Activated naive CD4-positive, alpha-beta T cell treated with anti-CD3 and anti-CD28 coated beads, Interleukin-2, amount 50 U/mL, for 24 hours (primary cell): ENCODE measurements at regions not wholly inside any gene's neighbourhood (a gene's known extent, or its start where the extent isn't known, plus 50 kb on each side); places are given as distances from the start of the nearest gene placed in this dataset.
"Not testable (repeated sequence)": the region's sequence is repeated elsewhere in the genome, so short reads cannot be mapped to it uniquely, and the experiment has no call there.

Experiments used
- H3K27ac Mint-ChIP-seq: one replicate; pipeline ENCODE4 v1.8.0; 2021; ENCODE audit warnings: mild to moderate bottlenecking, mixed read lengths
- H3K27me3 Mint-ChIP-seq: one replicate; pipeline ENCODE4 v1.8.0; 2021; ENCODE audit warnings: mixed read lengths
- H3K36me3 Mint-ChIP-seq: one replicate; pipeline ENCODE4 v1.8.0; 2021; ENCODE audit warnings: mixed read lengths
- H3K4me1 Mint-ChIP-seq: one replicate; pipeline ENCODE4 v1.8.0; 2021; ENCODE audit warnings: mixed read lengths
- H3K4me3 Mint-ChIP-seq: one replicate; pipeline ENCODE4 v1.8.0; 2021; ENCODE audit warnings: mild to moderate bottlenecking, mixed read lengths
- H3K9me3 Mint-ChIP-seq: one replicate; pipeline ENCODE4 v1.8.0; 2021; ENCODE audit warnings: mixed read lengths

DNA sequence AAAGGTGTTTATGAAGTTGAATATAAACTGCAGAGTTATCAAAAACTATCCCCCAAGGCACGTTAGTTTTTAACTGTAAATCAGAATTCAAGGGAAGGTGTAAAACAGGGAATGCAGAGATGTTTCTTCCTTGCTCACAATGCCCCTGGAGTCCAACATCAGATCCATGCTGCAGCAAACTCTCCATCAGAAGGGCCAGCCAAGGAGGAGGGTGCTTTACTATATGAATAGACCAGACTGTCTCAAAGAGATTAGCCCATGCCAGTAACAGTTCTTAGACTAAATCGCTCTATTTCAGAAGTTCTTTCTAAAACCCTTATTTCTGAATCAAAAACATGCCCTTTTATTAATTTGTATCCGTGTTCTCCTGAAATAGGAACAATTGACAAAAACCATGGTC lies 362.8 kb upstream of the RPS23 start:
- H3K9me3 Mint-ChIP-seq = no peaks in the 10 kb centered on the region
- no peak overlapping the region for H3K4me3 Mint-ChIP-seq
- H3K27me3 Mint-ChIP-seq = no peaks in the 10 kb centered on the region
- H3K27ac Mint-ChIP-seq = no peak overlapping the region
- no peaks in the 10 kb centered on the region for H3K4me1 Mint-ChIP-seq
- H3K36me3 Mint-ChIP-seq = no peaks in the 10 kb centered on the region

DNA sequence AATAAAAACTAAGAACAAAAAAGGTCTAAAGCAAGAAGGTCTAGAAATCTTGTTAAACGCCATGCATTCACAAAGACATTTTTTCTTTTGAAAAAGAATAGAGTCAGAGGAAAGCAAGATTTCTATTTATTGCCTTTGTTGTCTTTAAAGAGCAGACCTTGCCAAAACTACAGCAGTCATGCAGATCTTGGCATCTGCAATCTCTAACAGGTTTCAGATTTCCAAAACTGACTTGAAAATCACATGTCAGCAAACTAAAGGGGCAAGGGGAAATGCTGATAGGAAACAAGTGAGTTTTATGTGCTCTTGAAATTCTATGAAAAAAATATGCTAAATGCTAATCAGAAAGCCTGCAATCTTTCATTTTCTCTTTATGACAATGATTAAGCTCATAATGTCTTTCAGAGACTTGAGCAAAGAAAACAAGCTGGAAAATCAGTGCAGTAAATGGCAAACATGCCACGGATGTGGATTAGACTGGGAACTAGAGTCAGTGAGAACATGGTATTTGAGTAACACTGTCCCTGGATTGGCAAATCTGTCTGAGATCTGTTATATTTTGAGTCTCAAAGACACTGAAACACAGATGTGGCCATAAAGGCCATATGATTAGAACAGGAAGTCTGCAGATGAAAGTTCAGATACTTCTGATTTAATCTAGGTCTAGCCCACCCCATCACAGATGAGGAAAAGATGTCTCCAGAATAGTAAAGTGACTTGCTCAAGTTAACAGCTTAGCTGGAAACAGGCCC lies 361.4 kb upstream of the RPS23 start:
- no peaks in the 10 kb centered on the region for H3K36me3 Mint-ChIP-seq
- H3K4me1 Mint-ChIP-seq = no peaks in the 10 kb centered on the region
- H3K4me3 Mint-ChIP-seq = no peak overlapping the region
- no peaks in the 10 kb centered on the region for H3K27me3 Mint-ChIP-seq
- no peaks in the 10 kb centered on the region for H3K9me3 Mint-ChIP-seq
- H3K27ac Mint-ChIP-seq = no peak overlapping the region

DNA sequence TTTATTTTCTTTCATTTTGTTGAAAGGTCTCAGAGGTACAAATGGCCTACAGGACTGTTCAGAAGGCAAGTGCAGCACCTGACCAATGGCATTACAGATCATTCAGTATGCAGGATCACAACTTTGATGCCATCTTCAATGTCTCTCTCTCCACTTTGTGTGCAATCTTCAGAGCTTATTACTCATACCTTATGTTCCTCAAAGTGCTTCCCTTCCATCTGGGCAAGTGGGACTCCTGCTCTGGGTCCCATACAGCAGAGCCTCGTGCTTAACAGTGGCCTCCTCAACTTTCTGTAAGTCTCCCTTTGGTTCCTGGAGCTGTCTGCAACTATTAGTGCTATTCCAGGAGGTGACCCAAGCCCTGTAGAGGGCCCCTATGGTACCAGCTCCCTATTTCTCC lies 358.4 kb upstream of the RPS23 start:
- H3K36me3 Mint-ChIP-seq = no peaks in the 10 kb centered on the region
- H3K9me3 Mint-ChIP-seq = no peaks in the 10 kb centered on the region
- no peak overlapping the region for H3K27ac Mint-ChIP-seq
- peaks cover 1% of the 10 kb centered on the region for H3K27me3 Mint-ChIP-seq
- no peaks in the 10 kb centered on the region for H3K4me1 Mint-ChIP-seq
- no peak overlapping the region for H3K4me3 Mint-ChIP-seq

DNA sequence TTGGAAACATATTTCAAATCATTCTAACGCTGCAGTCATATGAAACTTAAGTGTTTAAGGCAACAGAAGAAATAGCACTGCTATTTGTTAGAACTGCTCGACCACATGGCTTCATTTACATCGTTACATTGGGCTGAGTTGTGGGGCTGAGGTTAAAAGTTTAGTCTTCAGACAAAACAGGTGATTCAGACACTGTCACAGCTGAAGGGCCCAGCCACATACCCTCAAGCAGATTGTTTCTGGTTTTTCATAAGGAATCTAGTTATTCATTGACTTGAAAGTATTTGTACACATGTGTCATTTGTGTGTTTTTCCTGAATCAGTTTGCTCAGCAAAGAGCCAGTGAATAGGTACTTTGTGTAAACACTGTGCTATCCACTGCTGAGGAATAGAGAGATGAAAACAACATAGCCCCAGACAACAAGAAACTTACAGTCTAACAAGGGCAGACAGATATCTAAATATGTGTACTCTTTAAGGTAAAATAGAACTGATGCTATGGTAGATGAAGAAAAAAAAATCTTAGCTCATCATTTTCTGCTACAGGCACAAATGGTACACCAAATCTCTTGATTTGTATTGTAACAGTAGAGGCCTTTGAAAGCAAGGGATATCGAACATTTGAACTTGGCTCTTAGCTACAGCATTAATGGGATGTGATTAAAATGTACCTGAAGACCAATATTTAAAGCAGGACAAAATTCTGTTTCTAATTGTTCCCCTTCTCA lies 357.6 kb upstream of the RPS23 start:
- Mint-ChIP-seq H3K4me3 (no peak overlapping the region), H3K4me1 (no peaks in the 10 kb centered on the region), H3K27me3 (peaks cover 1% of the 10 kb centered on the region), H3K9me3 (no peaks in the 10 kb centered on the region), H3K27ac (no peak overlapping the region), H3K36me3 (no peaks in the 10 kb centered on the region)

DNA sequence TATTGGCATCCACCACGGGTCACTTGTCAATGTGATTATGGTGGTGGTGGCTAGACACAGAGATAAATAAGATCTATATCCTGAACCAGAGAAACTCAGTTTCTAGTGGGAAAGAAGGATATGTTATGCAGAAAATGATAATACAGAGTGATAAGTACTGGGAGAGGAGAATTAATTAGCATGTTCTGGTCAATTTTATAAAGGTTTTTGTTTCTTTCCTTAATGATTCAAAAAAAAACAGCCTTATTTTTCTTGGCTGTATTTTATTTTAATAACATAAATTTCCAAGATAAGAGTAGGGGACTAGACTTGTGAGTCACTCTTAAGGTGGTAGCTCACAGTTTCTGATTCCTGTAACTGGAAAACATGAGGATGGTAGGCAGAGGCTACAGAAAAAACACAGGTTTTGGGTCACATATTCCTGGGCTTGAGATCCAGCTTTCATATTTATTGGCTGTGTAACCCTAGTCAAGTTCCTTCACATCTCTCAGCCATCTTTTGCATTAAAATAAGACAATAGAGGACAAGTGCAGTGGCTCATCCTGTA lies 350.3 kb upstream of the RPS23 start:
- Mint-ChIP-seq H3K27me3 (peaks cover 5% of the 10 kb centered on the region), H3K4me1 (no peaks in the 10 kb centered on the region), H3K4me3 (no peak overlapping the region), H3K27ac (no peak overlapping the region), H3K36me3 (peaks cover 1% of the 10 kb centered on the region), H3K9me3 (no peaks in the 10 kb centered on the region)

DNA sequence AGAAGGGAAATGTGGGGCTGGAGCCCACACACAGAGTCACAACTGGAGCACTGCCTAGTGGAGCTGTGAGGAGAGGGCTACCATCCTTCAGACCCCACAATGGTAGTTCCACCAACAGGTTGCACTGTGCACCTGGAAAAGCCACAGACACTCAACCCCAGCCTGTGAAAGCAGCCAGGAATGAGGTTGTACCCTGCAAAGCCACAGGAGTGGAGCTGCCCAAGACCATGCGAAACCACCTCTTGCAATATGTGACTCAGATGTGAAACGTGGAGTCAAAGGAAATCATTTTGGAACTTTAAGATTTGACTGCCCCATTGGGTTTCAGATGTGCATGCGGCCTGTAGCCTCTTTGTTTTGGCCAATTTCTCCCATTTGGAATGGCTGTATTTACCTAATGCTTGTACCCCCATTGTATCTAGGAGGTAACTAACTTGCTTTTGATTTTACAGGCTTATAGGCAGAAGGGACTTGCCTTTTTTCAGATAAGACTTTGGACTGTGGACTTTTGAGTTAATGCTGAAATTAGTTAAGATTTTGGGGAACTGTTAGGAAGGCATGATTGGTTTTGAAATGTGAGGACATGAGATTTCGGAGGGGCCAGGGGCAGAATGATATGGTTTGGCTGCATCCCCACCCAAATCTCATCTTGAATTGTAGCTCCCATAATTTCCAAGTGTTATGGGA lies 348.9 kb upstream of the RPS23 start:
- H3K36me3 Mint-ChIP-seq, H3K9me3 Mint-ChIP-seq, H3K4me3 Mint-ChIP-seq, H3K27me3 Mint-ChIP-seq, H3K4me1 Mint-ChIP-seq: not testable (repeated sequence)
- H3K27ac Mint-ChIP-seq = peak overlapping the region; percentile 38

DNA sequence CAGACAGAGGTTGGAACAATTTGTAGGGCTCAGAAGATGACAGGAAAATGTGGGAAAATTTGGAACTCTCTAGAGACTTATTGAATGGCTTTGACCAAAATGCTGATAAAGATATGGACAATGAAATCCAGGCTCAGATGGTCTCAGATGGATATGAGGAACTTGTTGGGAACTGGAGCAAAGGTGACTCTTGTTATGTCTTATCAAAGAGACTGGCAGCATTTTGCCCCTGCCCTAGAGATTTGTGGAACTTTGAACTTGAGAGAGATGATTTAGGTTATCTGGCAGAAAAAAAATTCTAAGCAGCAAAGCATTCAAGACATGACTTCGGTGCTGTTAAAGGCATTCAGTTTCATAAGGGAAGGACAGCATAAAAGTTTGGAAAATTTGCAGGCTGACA lies 347.9 kb upstream of the RPS23 start:
- not testable (repeated sequence) for H3K9me3 Mint-ChIP-seq, H3K4me1 Mint-ChIP-seq, H3K27ac Mint-ChIP-seq, H3K27me3 Mint-ChIP-seq, H3K36me3 Mint-ChIP-seq, H3K4me3 Mint-ChIP-seq

DNA sequence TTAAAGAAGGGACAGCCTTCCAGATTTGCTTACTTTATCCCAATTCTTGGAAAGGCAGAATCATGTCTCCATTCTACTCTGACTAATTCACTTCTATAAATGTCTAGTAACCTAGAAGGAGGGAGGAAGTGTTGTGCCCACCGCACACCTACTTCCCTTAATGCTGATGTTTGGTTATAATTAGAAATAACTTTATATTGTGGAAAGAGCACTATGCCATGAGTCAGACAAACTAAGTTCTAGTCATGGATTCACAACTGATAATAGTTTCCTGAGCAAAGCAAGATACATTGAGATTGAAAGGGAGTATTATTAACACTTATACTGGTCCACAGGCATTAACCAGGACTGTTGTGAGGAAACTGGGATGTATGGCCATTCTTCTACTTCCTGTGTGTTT lies 345.9 kb upstream of the RPS23 start:
- Mint-ChIP-seq H3K36me3 (peaks cover 1% of the 10 kb centered on the region), H3K4me1 (no peaks in the 10 kb centered on the region), H3K4me3 (no peak overlapping the region), H3K27ac (no peak overlapping the region), H3K27me3 (peaks cover 5% of the 10 kb centered on the region), H3K9me3 (no peaks in the 10 kb centered on the region)

DNA sequence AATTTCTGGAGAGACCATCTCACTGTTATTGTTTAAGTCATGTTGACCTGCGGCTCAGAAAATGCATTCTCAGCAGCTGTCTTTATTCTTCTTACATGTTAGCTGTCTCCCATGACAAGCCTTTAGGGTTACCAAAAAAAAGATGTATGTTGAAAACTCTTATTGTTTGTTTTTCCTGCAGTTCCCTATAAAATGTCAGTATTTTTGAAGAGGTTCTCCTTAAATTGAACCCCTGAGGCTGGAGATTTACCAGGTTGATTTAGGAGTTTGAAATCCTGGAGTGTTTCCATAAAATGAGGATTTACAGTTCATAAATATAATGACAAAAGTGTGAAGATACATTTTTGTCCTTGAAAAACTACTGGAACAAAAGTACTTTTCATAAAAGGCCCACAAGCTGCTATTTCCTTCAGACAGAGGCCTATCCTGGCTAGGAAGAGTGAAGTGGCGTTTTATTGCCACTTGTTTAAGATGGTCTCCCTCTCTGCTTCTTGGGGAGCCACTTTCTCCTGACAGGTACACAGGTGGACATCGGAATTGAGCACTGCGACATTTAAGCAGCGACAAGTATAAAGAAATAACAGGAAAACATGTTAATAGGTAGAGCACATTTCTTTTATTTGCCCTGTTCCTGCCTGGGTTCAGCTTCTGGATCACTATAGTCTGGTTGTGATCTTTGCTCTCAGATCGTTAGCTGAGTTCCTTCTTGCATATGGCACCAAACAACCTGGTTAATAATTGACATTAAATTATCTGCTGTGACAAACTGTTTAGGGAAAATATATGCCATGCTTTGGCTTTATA lies 344.8 kb upstream of the RPS23 start:
- Mint-ChIP-seq H3K27ac (no peak overlapping the region), H3K4me1 (no peaks in the 10 kb centered on the region), H3K9me3 (no peaks in the 10 kb centered on the region), H3K4me3 (no peak overlapping the region), H3K27me3 (peaks cover 3% of the 10 kb centered on the region), H3K36me3 (no peaks in the 10 kb centered on the region)

DNA sequence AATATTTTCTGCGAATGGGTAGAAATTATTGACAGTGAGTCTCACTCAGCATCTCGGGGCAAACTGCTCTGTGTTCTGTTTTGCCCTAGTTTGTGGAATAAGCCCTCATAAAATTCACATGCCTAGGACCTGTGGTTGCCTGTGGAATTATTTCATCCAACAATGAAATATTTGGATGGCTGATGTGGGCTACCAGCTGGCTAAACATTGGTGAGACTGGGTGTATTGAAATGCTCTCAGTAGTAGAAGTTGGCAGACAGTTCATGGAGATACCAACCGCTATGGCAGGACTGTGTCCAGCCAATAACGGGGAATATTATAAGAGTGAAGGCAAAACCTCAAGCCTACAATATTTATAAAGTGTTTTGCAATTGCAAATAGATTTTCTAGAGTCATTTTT lies 344.1 kb upstream of the RPS23 start:
- H3K4me3 Mint-ChIP-seq = no peak overlapping the region

DNA sequence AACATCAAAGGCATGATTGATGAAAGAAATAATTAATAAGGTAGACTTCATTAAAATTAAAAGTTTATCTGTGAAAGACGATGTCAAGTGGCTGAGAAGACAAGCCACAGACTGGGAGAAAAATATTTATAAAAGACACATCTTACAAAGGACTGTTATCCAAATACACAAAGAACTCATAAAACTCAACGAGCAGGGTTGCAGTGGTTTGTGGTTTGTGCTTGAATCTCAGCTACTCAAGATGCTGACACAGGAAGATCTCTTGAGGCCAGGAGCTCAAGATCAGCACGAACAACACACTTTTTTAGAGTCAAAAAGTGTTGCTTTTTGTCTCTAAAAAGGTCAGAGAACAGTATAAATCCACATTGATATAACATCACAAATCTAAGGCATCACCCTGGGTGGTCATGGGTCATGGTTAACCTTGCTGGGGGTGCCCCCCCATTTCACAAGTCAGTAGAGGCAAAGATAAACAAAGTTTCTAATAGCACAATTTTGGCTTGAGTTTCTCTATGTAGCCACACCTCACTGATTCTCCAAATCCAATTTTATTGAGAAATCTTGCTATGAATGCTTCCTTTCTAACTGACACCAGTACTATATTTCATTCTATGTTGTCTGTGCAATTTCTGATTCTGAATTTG lies 342.9 kb upstream of the RPS23 start:
- H3K4me1 Mint-ChIP-seq = no peaks in the 10 kb centered on the region
- no peak overlapping the region for H3K4me3 Mint-ChIP-seq
- H3K36me3 Mint-ChIP-seq = no peaks in the 10 kb centered on the region
- no peak overlapping the region for H3K27ac Mint-ChIP-seq
- no peaks in the 10 kb centered on the region for H3K9me3 Mint-ChIP-seq
- peaks cover 2% of the 10 kb centered on the region for H3K27me3 Mint-ChIP-seq

More for the DNA sequence above, 344.1 kb upstream of the RPS23 start:
- Mint-ChIP-seq H3K36me3 (no peaks in the 10 kb centered on the region), H3K4me1 (no peaks in the 10 kb centered on the region), H3K27ac (no peak overlapping the region), H3K9me3 (no peaks in the 10 kb centered on the region), H3K27me3 (peaks cover 2% of the 10 kb centered on the region)

DNA sequence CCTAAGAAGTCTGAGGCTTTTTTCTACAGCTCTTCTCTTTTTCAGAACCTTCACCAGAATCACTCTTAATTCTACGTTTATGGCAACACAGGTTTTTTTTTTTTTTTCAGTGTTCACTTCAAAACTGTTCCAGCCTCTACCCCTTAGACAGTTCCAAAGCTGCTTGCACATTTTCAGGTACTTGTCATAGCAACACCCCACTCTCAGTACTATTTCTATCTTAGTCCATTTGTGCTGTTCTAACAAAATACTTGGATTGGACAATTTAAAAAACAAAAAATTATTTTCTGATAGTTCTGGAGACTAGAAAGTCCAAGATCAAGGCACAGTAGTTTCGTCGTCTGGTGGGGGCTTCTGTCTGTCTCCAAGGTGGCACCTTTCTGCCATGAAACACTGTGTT lies 340.9 kb upstream of the RPS23 start:
- no peaks in the 10 kb centered on the region for H3K36me3 Mint-ChIP-seq
- no peaks in the 10 kb centered on the region for H3K27me3 Mint-ChIP-seq
- H3K4me1 Mint-ChIP-seq = no peaks in the 10 kb centered on the region
- no peak overlapping the region for H3K4me3 Mint-ChIP-seq
- no peaks in the 10 kb centered on the region for H3K9me3 Mint-ChIP-seq
- H3K27ac Mint-ChIP-seq = no peak overlapping the region

DNA sequence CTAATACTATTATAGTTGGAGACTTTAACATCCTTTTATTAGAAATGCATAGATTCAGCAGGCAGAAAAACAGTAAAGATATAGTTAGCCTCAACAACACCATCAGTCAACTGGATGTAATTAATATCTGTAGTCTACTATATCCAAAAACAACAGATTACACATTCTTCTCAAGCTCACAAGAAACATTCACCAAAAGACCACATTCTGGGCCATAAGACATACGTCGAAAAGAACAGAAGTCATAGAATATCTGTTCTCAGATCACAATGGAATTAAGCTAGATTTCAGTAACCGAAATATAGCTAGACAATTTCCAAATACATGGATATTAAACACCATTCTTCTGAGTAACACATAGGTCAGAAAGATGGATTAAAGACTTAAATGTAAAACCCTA lies 336.6 kb upstream of the RPS23 start:
- Mint-ChIP-seq H3K36me3 (no peaks in the 10 kb centered on the region), H3K9me3 (peaks cover 5% of the 10 kb centered on the region), H3K4me1 (no peaks in the 10 kb centered on the region), H3K27ac (no peak overlapping the region), H3K4me3 (no peak overlapping the region), H3K27me3 (peaks cover 3% of the 10 kb centered on the region)

DNA sequence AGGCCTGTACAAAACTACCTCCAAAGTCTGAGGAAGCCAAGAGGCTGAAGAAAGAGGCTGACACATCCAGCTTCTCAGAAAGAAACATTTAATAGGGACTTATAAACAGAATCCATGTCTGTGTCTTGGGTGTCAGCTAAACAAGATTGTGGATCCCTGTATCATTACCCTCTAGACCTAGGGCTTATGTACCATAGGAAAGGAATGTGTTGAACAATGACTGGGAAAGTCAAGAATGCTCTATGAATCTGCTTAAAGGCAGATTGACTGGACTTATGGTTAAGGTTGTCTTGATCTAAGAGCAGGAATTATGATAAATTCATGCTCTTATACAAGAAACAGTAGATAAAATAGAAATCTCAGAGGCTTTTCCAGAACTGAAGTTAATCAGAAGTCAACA lies 335.7 kb upstream of the RPS23 start:
- Mint-ChIP-seq H3K36me3 (no peaks in the 10 kb centered on the region), H3K9me3 (peaks cover 5% of the 10 kb centered on the region), H3K27me3 (peaks cover 3% of the 10 kb centered on the region), H3K27ac (no peak overlapping the region), H3K4me1 (no peaks in the 10 kb centered on the region), H3K4me3 (no peak overlapping the region)

DNA sequence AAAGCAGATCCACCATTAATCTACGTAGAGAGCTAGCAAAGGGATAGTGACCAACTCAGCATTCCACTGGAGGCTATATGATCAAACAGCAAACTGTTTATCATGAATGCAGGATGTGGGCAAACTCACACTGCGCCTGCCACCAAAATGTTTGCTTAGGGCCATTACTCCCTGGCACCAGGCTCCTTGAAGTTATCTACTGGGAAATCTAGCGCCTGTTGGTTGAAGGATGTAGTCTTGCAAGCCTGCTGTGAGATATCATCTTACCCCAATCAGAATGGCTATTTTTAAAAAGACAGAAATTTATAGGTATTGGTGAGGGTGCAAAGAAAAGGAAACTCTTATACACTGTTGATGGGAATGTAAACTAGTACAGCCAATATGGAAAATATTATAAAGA lies 332.5 kb upstream of the RPS23 start:
- Mint-ChIP-seq H3K36me3 (no peaks in the 10 kb centered on the region), H3K27me3 (peaks cover 3% of the 10 kb centered on the region), H3K4me3 (no peak overlapping the region), H3K4me1 (no peaks in the 10 kb centered on the region), H3K9me3 (peaks cover 10% of the 10 kb centered on the region), H3K27ac (no peak overlapping the region)
